ENCODE measurements at regions not wholly inside any gene's neighbourhood (a gene's known extent, or its start where the extent isn't known, plus 50 kb on each side); places are given as distances from the start of the nearest gene placed in this dataset.
"Not testable (repeated sequence)": the region's sequence is repeated elsewhere in the genome, so short reads cannot be mapped to it uniquely, and the experiment has no call there.

- H3K4me1 Mint-ChIP-seq (ENCODE audit: low read depth): no peaks in the 10 kb centered on the region
- TF ChIP-seq CTCF (IDR thresholded peaks at IDR 0.05): no peak
- no peaks in the 10 kb centered on the region for H3K27me3 Mint-ChIP-seq
- intact Hi-C loops (cut with micrococcal nuclease): no loop called here
- no peak overlapping the region for H3K27ac Mint-ChIP-seq
- peaks cover 10% of the 10 kb centered on the region for H3K9me3 Mint-ChIP-seq
- POLR2A ChIA-PET: no interaction called here
- H3K4me3 Mint-ChIP-seq: no peak overlapping the region
- DNase-seq (no peak), ATAC-seq (no peak)
- H3K36me3 Mint-ChIP-seq (ENCODE audit: low read depth): no peaks in the 10 kb centered on the region
- CTCF ChIA-PET: no interaction called here
Measured at GRCh38 chr11:80700386-80700785, 1259.6 kb upstream of the TENM4 start.

- DNase-seq; H3K9me3 Mint-ChIP-seq; H3K4me3 Mint-ChIP-seq; H3K36me3 Mint-ChIP-seq (ENCODE audit: low read depth); H3K27ac Mint-ChIP-seq; H3K4me1 Mint-ChIP-seq (ENCODE audit: low read depth); POLR2A ChIA-PET; H3K27me3 Mint-ChIP-seq; ATAC-seq; intact Hi-C loops (cut with micrococcal nuclease); CTCF ChIA-PET: not testable (repeated sequence)
Measured at GRCh38 chr11:80699406-80700177, 1258.8 kb upstream of the TENM4 start.

GRCh38 chr11:80698637-80699036, 1257.8 kb upstream of the TENM4 start:
- ATAC-seq: no peak
- intact Hi-C loops (cut with micrococcal nuclease): no loop called here

GRCh38 chr11:80694385-80694784, 1253.6 kb upstream of the TENM4 start:
- Mint-ChIP-seq H3K4me1 (ENCODE audit: low read depth) (no peaks in the 10 kb centered on the region), H3K9me3 (peaks cover 6% of the 10 kb centered on the region), H3K36me3 (ENCODE audit: low read depth) (no peaks in the 10 kb centered on the region), H3K27ac (no peak overlapping the region), H3K27me3 (no peaks in the 10 kb centered on the region), H3K4me3 (no peak overlapping the region)
- intact Hi-C loops (cut with micrococcal nuclease): no loop called here
- ChIA-PET POLR2A (no interaction called here), CTCF (no interaction called here)
- ATAC-seq (no peak), DNase-seq (no peak)
- TF ChIP-seq CTCF (IDR thresholded peaks at IDR 0.05): no peak

More at GRCh38 chr11:80698637-80699036, 1257.8 kb upstream of the TENM4 start:
- Mint-ChIP-seq H3K4me3 (no peak overlapping the region), H3K4me1 (ENCODE audit: low read depth) (no peaks in the 10 kb centered on the region), H3K27me3 (no peaks in the 10 kb centered on the region), H3K36me3 (ENCODE audit: low read depth) (no peaks in the 10 kb centered on the region), H3K9me3 (peaks cover 9% of the 10 kb centered on the region), H3K27ac (no peak overlapping the region)
- no peak for DNase-seq
- ChIA-PET CTCF (no interaction called here), POLR2A (no interaction called here)
- TF ChIP-seq CTCF (IDR thresholded peaks at IDR 0.05): no peak

GRCh38 chr11:80687941-80688340, 1247.1 kb upstream of the TENM4 start:
- Mint-ChIP-seq H3K27ac (no peak overlapping the region), H3K36me3 (ENCODE audit: low read depth) (no peaks in the 10 kb centered on the region), H3K27me3 (no peaks in the 10 kb centered on the region), H3K4me3 (no peak overlapping the region), H3K9me3 (peaks cover 4% of the 10 kb centered on the region), H3K4me1 (ENCODE audit: low read depth) (no peaks in the 10 kb centered on the region)
- no peak for ATAC-seq
- no peak for TF ChIP-seq CTCF (IDR thresholded peaks at IDR 0.05)
- intact Hi-C loops (cut with micrococcal nuclease): no loop called here
- CTCF ChIA-PET: no interaction called here
- POLR2A ChIA-PET: no interaction called here
- no peak for DNase-seq
